Heart left ventricle (tissue), 13 donors: ENCODE measurements at regions not wholly inside any gene's neighbourhood (a gene's known extent, or its start where the extent isn't known, plus 50 kb on each side); places are given as distances from the start of the nearest gene placed in this dataset.
"Not testable (repeated sequence)": the region's sequence is repeated elsewhere in the genome, so short reads cannot be mapped to it uniquely, and the experiment has no call there.

ENCODE experiments used
- POLR2A ChIP-seq, 2 donors: fragments of 450-650 bp; IDR thresholded peaks; one replicate each; pipeline ENCODE4 v1.6.1; 2017; ENCODE audit warnings: antibody characterized with exemption in 2 of 2, mild to moderate bottlenecking in 2 of 2, moderate library complexity in 2 of 2
- TF ChIP-seq, protein P1 (sequence below), 12 donors: fragments of 200-600 bp; sonication (generic) in 4 of 12; IDR thresholded peaks; one replicate each; pipeline versions ENCODE4 v1.5.0 to v1.8.0; 2018 to 2022; ENCODE audit warnings: antibody characterized with exemption in 12 of 12, mild to moderate bottlenecking in 5 of 12
- donor health status: ischemic (EF 13 %, LVEDD 7.1; RV severe dilation, severe dysfunction).
- donor health status: DM: no; HTN: yes; CAD: no.
- donor health status: DM: no; HTN: no; CAD: no.
- donor health status: ischemic (EF 25% LVEDD 6.9; RV normal size, moderate dysfunction).
- donor health status: ischemic (EF 25% LVEDD 5.7; RV mildly dilated, moderate dysfunction).
- donor health status: ischemic (EF 35%, LVEDD 5.7; RV mildly dilated, moderate dysfunction).
- donor health status: nonischemic (EF 11% LVEDD 7.7; RV severe dilation, severe dysfunction).
- donor health status: DM: yes; HTN: yes; CAD: no.
- donor health status: PGD.
- donor health status: ischemic (EF 29% LVEDD 5.4; RV normal size, mild dysfunction).
- donor health status: nonischemic (EF 23%, LVEDD 6.1; RV moderate dilation, normal function).

DNA sequence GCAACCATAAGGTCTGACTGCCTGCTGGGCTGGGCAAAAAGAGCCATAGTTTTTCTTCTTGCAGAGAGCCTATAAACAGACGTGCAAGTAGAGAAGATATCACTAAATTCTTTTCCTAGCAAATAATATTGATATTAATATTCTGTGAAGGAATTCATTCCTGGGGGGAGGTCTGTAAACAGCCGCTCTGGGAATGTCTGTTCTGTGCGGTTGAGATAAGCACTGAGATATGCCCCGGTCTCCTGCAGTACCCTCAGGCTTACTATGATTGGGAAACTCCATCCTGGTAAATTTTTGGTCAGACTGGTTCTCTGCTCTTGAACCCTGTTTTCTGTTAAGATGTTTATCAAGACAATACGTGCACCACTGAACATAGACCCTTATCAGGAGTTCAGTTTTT lies 167.1 kb upstream of the MEF2C start:
- TF ChIP-seq, protein P1, sequence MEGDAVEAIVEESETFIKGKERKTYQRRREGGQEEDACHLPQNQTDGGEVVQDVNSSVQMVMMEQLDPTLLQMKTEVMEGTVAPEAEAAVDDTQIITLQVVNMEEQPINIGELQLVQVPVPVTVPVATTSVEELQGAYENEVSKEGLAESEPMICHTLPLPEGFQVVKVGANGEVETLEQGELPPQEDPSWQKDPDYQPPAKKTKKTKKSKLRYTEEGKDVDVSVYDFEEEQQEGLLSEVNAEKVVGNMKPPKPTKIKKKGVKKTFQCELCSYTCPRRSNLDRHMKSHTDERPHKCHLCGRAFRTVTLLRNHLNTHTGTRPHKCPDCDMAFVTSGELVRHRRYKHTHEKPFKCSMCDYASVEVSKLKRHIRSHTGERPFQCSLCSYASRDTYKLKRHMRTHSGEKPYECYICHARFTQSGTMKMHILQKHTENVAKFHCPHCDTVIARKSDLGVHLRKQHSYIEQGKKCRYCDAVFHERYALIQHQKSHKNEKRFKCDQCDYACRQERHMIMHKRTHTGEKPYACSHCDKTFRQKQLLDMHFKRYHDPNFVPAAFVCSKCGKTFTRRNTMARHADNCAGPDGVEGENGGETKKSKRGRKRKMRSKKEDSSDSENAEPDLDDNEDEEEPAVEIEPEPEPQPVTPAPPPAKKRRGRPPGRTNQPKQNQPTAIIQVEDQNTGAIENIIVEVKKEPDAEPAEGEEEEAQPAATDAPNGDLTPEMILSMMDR (IDR thresholded peaks at IDR 0.05) = not testable (repeated sequence)
- not testable (repeated sequence) for TF ChIP-seq POLR2A (IDR thresholded peaks at IDR 0.05)
